Lung microvascular endothelial cell (primary cell): ENCODE measurements at regions not wholly inside any gene's neighbourhood (a gene's known extent, or its start where the extent isn't known, plus 50 kb on each side); places are given as distances from the start of the nearest gene placed in this dataset.

Experiments used
- DNase-seq, 2 donors: peaks; one replicate each; pipeline versions ENCODE4 v3.0.0 to v3.0.0-alpha.2; 2010; ENCODE audit warnings: low read depth in 2 of 2

- no peak for DNase-seq
Measured at GRCh38 chr20:22504829-22505377, 79.5 kb downstream of the FOXA2 start.

- no peak for DNase-seq
Measured at GRCh38 chr20:22503577-22503976, 80.8 kb downstream of the FOXA2 start.

GRCh38 chr20:22502731-22503191 lies 81.6 kb downstream of the FOXA2 start:
- DNase-seq: no peak

GRCh38 chr20:22501566-22502344 lies 82.6 kb downstream of the FOXA2 start:
- no peak for DNase-seq

- no peak for DNase-seq
Measured at GRCh38 chr20:22501034-22501433, 83.3 kb downstream of the FOXA2 start.

- DNase-seq: no peak
Measured at GRCh38 chr20:22499515-22500166, 84.7 kb downstream of the FOXA2 start.

GRCh38 chr20:22496817-22497216 lies 87.6 kb downstream of the FOXA2 start:
- DNase-seq: no peak

GRCh38 chr20:22495789-22496188 lies 88.6 kb downstream of the FOXA2 start:
- no peak for DNase-seq

- no peak for DNase-seq
Measured at GRCh38 chr20:22495172-22495571, 89.2 kb downstream of the FOXA2 start.

- DNase-seq: no peak
Measured at GRCh38 chr20:22492497-22492896, 91.9 kb downstream of the FOXA2 start.

DNA sequence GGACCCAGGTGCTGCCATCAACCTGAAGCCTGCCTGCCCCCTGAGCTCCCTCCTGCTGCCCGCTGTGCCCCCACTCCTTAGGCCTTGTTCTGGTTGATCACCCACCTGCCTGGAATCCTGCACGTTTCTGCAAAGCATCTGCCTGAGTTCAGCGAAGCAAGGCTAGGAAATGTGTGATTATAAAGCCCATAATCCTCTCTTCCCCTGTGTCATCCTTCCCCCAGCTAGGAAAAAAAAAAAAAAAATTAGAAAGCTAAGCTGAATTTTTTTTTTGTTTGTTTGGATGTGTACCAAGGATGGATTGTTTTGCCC lies 93.2 kb downstream of the FOXA2 start:
- no peak for DNase-seq

GRCh38 chr20:22490287-22491193 lies 93.8 kb downstream of the FOXA2 start:
- DNase-seq: no peak

- DNase-seq: no peak
Measured at GRCh38 chr20:22489626-22490286, 94.6 kb downstream of the FOXA2 start.

DNA sequence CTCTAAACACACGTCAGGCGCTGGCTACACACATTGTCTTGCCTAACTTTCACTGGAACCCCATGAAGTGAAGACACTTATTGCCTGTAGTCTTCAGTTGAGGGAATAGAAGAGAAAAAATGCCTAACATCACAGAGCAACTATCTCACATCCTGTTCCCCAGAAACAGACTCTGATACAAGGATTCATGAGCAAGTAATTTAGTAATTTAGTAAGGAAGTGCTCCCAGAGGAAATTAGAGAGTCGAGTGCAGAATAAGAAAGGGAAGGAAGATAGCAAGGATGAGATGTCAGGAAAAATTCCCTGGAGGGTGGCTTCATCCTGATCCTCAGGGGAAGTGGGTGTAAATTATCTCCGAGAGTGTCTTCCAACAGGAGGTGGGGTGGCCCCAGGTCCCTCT lies 104.0 kb downstream of the FOXA2 start:
- no peak for DNase-seq

DNA sequence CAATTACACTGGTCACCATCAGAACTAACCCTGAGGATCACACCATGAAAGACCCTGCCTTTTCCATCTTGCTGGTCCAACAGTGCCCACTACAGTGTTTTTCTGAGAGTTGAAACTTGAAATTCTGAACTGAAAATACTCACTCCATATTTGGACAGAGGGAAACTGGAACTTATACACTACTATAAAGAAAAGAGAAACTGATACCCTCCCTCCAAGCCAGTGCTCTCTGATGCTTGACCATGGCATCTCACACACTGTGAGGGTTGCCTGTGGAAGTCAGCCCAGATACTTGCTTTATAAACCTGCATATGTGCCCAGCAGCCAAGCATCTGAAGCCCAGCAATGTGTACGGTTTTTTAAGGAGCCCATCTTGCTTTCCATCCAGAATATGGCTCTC lies 108.7 kb downstream of the FOXA2 start:
- DNase-seq: no peak

DNA sequence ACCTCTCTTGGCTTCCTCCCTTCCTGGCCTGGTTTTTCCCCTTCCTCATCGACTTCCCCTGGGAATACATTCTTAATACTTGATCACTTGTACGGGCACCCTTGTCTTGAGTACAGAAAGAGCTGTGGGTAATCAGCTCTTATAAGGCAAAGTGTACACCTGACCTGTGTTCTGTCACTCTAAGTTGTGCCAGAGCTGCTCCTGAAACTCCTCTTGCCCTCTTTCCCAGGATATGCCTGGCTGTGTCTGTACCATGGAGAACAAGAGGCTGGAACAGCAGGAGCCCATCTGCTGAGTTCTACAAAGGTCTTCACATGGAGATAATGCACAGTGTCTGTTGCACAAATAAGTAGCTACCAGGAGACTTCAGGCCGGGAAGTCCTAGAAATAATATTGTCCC lies 110.1 kb downstream of the FOXA2 start:
- no peak for DNase-seq

DNA sequence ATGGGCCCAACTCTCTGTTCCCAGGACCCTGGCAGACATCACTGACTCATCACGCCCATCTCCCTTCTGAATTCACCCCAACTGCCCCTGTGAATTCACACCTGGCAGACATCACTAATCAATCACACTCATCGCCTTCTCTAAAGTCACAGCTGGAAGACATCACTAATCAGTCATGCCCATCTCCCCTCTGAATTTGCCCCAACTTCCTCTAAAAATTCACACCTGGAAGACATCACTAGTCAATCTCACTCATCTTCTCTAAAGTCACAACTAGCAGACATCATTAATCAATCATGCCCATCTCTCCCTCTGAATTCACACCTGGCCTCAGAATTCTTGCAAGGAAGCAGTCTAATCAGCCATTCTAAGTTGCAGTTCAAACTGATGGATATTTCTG lies 111.1 kb downstream of the FOXA2 start:
- DNase-seq: no peak

GRCh38 chr20:22472447-22473100 lies 111.8 kb downstream of the FOXA2 start:
- DNase-seq: no peak

- no peak for DNase-seq
Measured at GRCh38 chr20:22471156-22471836, 113.1 kb downstream of the FOXA2 start.

DNA sequence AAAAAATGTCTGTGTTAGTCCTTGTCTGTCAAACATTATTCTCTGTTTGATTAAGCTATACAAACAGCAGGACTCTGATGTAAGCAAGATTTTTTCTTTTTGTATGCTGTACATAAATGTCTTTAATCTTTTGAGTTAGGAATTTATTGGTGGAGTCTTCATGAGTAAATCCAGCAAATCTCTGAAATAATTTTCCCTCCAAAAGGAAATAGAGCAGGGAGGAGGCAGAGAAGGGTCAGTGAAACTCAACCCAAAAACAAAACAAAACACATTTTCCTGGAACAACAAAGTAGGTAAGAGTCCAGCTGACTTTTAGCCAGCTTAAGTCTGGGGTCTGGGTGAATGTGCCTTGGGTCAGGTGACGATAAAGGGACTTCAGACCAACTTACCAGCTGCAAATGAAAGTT lies 113.7 kb downstream of the FOXA2 start:
- no peak for DNase-seq
